ENCODE measurements at regions not wholly inside any gene's neighbourhood (a gene's known extent, or its start where the extent isn't known, plus 50 kb on each side); places are given as distances from the start of the nearest gene placed in this dataset.

DNA sequence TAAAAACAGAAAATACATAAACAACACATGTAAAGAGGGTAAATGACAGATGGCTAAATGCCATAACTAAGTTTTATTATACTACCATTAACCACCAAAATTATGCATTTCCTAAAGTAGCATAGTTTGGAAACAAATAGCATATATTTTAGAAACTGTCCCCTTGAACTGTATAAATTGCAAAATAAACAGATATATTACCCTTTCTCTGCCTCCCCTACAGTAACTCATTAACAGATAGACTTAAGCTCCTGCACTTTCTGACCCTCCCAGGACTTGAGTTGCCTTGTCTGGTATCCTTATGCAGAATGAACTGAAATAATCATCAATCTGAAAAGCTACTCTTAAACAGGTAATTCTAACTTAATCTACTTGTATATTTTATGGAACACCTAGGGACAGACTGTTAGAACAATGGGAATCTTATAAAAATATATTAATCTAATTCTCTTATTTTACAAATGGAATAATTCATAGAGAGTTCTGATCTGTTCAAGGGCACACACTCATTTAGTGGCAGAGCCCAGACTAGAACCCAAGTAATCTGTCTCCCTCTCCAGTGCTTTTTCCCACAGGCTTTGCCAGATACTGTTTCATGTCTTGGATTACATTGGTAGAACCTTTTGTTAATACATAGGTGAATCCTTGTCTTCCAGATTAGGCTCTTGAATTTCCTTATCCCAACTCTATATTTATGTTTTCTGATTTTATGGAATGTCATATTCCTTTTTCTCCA lies 50.6 kb upstream of the LOC128125822 start:
- no peak for DNase-seq (ENCODE audit: low read depth in 4 of 4, low spot score in 3 of 4)

All from right renal pelvis (tissue), 4 donors.